ENCODE measurements at regions not wholly inside any gene's neighbourhood (a gene's known extent, or its start where the extent isn't known, plus 50 kb on each side); places are given as distances from the start of the nearest gene placed in this dataset.

- H3K4me3 ChIP-seq (ENCODE audit: low read depth, low read length): no peak overlapping the region
- no peak for DNase-seq (ENCODE audit: low read depth)
- TF ChIP-seq, protein P1, sequence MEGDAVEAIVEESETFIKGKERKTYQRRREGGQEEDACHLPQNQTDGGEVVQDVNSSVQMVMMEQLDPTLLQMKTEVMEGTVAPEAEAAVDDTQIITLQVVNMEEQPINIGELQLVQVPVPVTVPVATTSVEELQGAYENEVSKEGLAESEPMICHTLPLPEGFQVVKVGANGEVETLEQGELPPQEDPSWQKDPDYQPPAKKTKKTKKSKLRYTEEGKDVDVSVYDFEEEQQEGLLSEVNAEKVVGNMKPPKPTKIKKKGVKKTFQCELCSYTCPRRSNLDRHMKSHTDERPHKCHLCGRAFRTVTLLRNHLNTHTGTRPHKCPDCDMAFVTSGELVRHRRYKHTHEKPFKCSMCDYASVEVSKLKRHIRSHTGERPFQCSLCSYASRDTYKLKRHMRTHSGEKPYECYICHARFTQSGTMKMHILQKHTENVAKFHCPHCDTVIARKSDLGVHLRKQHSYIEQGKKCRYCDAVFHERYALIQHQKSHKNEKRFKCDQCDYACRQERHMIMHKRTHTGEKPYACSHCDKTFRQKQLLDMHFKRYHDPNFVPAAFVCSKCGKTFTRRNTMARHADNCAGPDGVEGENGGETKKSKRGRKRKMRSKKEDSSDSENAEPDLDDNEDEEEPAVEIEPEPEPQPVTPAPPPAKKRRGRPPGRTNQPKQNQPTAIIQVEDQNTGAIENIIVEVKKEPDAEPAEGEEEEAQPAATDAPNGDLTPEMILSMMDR (conservative IDR thresholded peaks at IDR 0.05; ENCODE audit: low read depth, low read length): no peak
Observed at GRCh38 chr11:92882828-92883611, 86.4 kb upstream of the MTNR1B start.

GRCh38 chr11:92885600-92885999, 83.9 kb upstream of the MTNR1B start:
- TF ChIP-seq, protein P1 (conservative IDR thresholded peaks at IDR 0.05; ENCODE audit: low read depth, low read length): no peak
- no peak for DNase-seq (ENCODE audit: low read depth)
- H3K4me3 ChIP-seq (ENCODE audit: low read depth, low read length): no peak overlapping the region

- TF ChIP-seq, protein P1 (conservative IDR thresholded peaks at IDR 0.05; ENCODE audit: low read depth, low read length): peak; percentile 75
- peak; percentile 72 for DNase-seq (ENCODE audit: low read depth)
- no peak overlapping the region for H3K4me3 ChIP-seq (ENCODE audit: low read depth, low read length)
Observed at GRCh38 chr11:92886243-92886905, 83.1 kb upstream of the MTNR1B start.

GRCh38 chr11:92888696-92889095, 80.8 kb upstream of the MTNR1B start:
- DNase-seq (ENCODE audit: low read depth): no peak
- no peak overlapping the region for H3K4me3 ChIP-seq (ENCODE audit: low read depth, low read length)
- TF ChIP-seq, protein P1 (conservative IDR thresholded peaks at IDR 0.05; ENCODE audit: low read depth, low read length): no peak

DNA sequence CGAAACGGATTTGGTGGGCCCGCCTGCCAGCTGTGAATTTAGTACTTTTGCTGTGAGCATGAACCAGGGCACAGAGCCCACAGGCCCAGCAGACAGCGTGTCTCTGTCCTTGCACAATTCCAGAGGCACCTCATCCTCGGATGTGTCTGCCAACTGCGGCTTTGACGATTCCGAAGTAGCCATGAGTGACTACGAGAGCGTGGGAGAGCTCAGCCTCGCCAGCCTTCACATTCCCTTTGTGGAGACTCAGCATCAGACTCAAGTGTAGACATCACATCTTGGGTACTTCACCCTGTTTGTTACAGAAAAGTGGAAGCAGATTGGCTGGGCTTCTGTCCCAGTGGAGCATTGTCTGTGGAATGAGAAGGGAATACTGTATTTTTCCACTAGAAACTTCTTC, 78.6 kb upstream of the MTNR1B start:
- DNase-seq (ENCODE audit: low read depth): no peak
- TF ChIP-seq, protein P1 (conservative IDR thresholded peaks at IDR 0.05; ENCODE audit: low read depth, low read length): no peak
- no peak overlapping the region for H3K4me3 ChIP-seq (ENCODE audit: low read depth, low read length)

GRCh38 chr11:92892802-92893684, 76.4 kb upstream of the MTNR1B start:
- TF ChIP-seq, protein P1 (conservative IDR thresholded peaks at IDR 0.05; ENCODE audit: low read depth, low read length): no peak

More at GRCh38 chr11:92892802-92893684, 76.4 kb upstream of the MTNR1B start:
- DNase-seq (ENCODE audit: low read depth): no peak
- H3K4me3 ChIP-seq (ENCODE audit: low read depth, low read length): no peak overlapping the region

Data from choroid plexus epithelial cell (primary cell).